Stimulated activated CD4-positive, alpha-beta T cell treated with anti-CD3 and anti-CD28 coated beads, Interleukin-1b, Interleukin-23, amount 100 ng/mL, for 1 hour (primary cell): ENCODE measurements at regions not wholly inside any gene's neighbourhood (a gene's known extent, or its start where the extent isn't known, plus 50 kb on each side); places are given as distances from the start of the nearest gene placed in this dataset.

Experiments used
- DNase-seq, 2 donors: peaks; one replicate each; pipeline ENCODE4 v3.0.0-alpha.2; 2020; ENCODE audit warnings: low read depth in 2 of 2

DNA sequence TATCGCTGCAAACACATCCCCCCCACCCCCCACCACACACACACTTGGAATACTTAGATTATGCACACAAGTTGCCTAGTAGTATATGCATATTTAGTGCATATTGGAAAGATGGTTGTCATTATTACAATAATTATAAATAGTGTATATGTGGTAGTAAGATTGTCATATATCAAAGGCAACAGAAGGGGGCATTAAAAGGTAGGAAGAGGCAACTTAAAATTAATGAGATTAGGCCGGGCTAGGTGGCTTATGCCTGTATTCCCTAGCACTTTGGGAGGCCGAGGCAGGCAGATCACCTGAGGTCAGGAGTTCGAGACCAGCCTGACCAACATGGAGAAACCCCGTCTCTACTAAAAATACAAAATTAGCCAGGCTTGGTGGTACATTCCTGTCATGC, 52.1 kb downstream of the GSC start:
- DNase-seq, result no peak

DNA sequence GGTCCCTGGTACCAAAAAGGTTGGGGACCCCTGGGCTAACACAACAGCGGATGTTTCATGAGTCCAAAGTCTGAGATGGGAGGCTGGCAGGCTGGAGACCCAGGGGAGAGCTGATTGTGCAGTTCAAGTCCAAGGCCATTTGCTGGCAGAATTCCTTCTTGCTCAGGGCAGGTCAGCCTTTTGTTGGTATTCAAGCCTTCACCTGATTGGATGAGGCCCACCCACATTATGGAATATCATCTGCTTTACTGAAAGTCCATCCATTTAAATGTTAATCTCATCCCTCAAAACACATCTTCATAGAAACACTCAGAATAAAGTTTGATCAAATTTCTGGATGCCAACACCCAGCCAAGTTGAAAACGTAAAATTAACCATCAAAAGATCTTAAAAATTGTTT, 52.9 kb downstream of the GSC start:
- no peak for DNase-seq

DNA sequence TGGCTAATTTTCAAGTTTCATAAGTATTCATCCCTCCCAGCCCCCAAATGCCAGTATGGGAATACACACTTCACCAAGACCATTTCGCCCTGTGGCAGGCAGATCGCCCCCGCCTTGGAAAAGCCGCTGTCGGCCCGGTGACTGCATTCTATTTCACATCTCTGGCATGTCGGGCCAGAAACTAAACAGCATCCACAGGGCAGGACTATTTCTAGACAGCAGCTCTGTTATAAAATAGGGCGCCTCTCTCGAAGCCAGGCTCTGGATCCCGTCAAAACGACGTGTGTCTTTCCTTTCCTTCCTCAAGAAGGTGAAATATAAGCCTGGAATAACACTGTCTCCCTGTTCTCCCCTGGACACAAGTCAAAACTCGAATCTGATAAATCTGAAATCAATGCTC, 56.8 kb downstream of the GSC start:
- DNase-seq, result no peak

DNA sequence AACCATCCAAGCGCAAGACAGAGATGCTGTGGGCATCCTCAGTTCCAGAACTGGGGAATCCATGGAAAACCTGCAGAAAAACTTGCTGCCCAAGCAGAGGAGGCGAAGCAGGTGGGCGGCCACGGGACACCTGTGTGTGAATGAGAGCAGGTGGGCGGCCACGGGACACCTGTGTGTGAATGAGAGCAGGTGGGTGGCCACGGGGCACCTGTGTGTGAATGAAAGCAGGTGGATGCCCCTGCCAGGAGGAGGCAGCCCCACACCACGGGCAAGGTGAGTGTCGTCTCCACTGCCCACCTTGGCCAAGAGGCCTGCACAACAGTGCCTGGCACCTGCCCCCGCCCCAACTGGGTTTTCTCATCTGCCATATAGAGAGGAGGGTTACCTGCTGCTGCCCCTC, 59.2 kb downstream of the GSC start:
- DNase-seq, result no peak

DNA sequence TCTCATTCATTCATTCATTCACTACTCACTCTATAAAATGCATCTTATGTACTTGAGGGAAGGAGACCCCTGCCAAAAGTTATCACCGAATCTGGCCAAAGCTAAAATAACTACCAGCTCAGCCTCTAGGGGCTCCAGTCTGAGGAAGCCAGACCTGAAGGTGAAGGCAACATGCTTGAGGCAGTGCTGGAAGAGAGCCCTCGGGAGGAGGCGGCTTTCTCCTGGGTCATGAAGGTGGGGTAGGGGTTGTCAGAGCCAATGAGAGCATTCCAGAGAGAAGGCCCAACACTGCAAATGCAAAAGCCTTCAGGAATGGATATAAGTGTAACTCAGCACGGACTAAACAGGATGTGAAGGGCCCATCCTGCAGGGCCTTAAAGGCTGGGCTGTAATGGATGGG, 62.4 kb downstream of the GSC start:
- no peak for DNase-seq

DNA sequence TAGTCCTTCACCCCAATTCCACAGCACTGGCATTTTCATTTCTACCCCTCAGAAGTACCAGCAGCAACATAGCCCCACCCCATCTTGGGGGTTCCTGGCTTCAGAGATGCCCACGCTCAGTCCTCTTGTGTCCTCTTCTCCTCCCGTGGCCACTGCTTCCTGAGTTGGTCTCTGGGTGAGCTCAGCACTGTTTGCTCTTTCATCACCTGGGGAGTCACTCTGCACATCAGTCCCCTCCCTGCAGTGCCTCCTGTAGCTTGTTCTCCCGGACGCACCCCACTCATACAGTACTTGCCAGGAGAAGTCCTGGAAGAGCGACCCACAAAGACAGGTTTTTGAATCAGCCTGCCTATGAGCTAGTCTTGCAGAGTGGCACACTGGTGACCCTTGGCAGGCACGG, 63.8 kb downstream of the GSC start:
- DNase-seq, result no peak

DNA sequence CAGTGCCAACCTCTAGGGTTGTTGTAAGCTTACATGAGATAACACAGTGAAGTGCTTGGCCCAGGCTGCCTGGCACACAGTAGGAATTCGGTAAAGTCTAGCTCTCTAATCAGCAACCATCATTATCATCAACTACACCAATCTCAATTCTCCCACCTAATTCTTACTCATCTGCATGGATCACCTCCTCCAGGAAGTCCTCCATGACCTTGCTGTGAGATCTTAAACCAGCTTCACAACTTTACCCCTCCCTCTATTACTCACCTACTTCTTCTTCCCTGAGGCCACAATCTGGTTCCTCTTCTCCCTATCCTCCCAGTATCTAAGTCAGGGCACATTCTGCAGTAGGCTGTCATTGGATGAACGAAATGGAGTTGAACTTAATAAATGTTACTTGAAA, 67.3 kb downstream of the GSC start:
- no peak for DNase-seq

DNA sequence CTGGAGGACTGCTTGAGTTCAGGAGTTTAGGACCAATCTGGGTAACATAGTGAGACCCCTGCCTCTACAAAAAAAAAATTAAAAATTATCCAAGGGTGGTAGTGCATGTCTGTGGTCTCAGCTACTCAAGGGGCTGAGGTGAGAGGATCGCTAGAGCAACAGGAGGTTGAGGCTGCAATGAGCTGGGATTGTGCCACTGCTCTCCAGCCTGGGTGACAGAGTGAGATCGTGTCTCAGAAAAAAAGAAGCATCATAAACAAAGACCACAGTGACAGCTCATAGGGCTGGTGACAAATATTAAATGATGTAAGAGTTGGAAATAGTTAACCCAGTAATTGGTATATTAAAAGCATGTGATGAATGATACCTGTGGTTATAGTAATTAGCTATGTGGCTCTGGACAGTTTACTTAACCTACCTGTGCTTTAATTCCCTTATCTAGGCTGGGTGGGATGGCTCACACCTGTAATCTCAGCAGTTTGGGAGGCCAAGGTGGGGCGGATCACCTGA, 68.0 kb downstream of the GSC start:
- DNase-seq, result no peak

DNA sequence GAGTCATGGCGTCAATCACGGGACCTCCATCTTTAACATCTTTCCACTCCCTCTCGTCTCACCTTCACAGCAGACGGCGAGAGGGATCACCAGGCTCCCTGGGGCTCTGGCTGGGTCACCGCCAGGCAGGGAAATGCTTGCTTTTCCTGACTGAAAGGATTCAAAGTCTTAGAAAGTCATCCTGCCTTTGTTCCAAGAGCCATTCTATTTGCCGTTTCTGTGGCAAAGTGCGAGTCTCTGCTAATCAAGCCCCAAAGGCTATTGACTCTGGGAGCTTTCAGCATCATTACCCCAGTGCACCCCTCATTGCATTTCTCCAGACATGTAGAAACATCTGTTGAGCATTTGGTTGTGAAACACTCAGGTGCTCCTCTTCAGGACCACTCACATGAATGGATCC, 69.6 kb downstream of the GSC start:
- no peak for DNase-seq

DNA sequence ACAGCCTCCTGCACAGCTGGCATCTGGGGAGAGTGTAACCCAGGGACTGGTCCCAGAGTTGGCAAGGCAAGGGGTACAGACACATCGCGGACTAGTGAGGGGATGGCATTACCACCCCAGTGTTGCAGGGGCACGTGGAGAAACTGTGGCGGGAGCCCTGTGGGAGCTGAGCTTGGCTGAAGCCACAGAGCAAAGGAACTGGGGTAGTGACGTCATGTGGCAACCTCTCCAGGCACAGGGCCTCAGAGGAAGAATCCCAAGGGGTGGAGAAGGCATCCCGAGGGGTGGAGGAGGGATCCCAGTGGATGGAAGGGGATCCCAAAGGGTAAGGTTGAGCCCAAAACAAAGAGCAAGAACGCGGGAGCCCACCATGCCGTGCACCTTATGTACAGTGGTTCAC, 70.1 kb downstream of the GSC start:
- DNase-seq, result no peak

DNA sequence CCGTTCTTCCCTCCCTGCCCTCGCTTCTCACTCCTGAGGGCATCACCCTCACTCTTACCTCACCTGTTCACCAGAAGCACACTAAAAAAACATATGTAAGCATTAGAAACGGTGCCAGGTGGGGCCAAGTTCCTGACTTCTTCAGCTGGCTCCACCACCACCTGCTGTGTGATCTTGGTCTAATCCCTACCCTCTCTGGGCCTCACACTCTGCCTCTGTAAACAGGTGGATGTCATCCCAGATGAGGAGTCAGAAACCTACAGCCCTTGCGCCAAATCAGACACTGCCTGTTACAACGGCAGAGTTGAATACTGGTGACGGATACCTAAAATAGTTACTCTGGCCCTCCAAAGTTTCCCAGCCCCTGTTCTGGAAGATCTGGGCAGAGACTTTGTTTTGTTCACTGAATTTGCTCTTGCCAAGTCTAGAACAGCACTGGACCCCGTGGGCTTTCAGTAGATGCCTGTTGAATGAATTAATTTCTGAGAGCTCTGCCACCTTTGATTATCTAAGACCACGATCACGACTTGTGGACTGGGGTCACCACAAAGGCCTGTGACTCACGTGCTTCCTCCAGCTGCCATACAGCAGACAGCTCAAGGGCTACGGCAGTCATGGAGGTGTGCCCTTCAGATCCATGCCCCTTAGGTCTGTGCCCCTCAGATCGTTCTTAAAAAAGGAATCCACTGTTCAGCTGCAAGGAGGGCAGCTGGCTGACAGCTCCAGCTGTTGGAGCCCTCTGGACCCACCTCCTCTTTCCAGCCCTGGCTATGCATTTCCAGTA, 71.9 kb downstream of the GSC start:
- DNase-seq, result no peak

DNA sequence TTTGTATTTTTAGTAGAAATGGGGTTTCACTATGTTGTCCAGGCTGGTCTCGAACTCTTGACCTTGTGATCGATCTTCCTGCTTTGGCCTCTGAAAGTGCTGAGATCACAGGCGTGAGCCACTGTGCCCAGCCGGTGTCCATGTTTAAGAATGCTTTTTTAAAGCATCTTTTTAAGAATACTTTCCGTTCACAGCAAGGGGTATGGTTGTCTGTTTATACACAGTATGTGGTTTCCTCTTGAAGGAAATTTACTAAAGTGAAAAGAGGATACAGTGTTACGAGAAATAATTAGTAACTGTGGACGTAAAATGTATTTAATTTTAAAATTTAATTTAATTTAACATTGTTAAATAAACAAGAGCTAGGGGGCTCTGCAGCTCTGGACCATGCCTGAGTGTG, 73.4 kb downstream of the GSC start:
- DNase-seq, result no peak

DNA sequence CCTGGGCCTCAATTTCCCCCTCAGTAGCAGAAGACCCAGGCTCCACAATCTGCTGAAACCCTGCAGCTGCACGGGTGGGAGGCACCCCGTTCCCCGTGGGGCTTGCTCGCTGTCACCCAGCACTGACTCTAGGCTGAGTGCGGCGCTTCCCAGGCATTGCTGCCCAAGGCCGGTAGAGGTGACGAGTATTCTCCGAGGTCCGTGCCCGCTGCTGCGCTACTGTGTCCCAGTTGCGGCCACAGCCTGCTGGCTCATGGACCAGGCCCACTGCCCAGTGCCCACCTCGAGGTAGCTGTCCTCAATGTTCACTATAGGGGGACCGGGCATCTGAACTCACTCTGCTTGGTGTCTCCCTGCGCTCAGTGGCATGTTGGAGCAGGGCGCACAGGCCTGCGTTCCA, 74.7 kb downstream of the GSC start:
- DNase-seq, result no peak

DNA sequence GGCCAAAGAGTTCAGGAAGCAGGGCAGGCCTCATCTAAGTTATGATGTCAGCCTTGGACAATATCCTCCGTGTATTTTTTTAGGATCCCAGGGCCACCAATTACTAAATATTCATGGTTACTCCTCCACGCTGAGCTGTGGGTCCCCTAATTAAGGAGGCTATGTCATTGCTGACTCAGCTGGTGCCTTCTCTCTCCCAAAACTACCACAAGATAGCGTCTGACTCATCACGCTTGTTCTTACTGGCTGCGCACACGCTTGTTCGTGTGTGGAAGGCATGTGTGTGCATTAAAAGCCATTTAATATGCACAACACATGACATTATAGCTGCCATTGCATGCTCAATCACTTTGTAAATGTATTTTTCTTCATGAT, 78.3 kb downstream of the GSC start:
- DNase-seq, result no peak

DNA sequence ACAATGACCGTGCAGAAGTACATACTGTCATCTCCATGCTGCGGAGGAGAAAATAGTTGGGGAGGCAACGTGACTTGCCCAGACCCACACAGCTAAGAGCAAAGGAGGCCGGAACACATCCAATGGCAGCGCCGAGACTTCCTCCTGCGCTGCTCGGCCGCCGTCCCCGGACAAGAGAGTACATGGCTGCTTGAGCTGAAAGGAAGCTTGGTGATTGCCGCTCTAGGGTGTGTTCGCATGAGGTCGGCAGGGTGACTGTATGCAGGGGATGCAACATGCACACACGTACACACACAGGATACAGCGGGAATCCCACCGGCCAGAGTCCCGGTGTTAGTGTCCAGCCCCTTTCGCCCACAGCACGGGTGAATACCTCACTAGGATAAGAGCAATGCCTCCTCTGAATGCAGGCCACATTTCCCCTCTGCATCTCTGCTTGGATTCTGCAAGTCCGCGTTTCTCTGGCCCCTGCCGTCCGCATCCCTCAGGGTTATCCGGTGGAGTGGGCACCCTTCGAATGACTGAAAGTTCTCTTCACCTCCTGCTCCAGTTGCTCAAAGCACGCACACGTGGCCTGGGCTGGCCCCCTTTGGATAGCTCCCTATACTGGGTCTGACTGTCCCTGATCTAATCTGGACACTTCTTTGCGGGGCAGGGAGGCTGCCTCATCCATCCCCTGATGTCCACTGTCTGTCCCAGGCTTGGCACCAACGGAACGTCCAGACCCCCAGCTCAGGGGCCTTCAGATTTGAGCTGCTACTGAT, 78.8 kb downstream of the GSC start:
- no peak for DNase-seq

DNA sequence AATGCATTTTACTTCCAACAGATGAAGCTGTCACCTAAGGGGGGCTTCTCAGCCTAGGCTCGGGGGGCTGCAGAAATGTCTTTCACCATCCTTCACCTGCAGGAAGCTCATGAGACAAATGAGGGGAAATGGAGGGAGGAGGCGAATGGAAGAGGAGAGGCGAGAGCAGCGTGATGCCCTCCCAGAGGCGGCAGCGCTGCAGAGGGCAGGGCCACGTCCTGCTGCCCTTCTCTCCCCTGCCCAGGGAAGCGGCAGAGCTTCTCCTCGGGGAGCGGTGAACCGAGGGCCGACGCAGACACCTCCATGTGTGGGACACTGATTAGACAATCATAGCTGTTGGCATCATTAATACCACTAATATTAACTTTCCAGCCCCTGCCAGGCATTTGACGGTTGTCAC, 78.3 kb downstream of the SERPINA3 start:
- no peak for DNase-seq

DNA sequence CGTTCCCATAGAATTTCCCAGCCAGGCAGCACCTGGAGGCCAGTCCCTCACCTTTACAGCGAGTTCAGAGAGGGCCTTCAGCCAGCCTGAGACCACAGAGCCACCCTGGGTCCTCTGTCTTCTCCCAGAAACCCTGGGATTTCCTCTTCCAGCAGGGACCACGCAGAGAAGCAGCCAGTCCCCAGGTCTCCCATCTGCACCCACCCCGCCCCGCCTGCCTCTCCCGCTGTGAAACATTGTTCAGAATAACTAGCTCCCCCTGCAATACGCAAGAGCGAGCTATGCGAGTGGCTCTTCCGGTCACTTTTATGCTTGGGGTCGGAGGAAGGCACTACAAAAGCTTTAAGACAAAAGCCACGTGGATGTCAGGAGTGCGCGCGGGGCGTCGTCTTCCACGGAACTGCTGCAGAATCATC, 77.8 kb downstream of the SERPINA3 start:
- no peak for DNase-seq

DNA sequence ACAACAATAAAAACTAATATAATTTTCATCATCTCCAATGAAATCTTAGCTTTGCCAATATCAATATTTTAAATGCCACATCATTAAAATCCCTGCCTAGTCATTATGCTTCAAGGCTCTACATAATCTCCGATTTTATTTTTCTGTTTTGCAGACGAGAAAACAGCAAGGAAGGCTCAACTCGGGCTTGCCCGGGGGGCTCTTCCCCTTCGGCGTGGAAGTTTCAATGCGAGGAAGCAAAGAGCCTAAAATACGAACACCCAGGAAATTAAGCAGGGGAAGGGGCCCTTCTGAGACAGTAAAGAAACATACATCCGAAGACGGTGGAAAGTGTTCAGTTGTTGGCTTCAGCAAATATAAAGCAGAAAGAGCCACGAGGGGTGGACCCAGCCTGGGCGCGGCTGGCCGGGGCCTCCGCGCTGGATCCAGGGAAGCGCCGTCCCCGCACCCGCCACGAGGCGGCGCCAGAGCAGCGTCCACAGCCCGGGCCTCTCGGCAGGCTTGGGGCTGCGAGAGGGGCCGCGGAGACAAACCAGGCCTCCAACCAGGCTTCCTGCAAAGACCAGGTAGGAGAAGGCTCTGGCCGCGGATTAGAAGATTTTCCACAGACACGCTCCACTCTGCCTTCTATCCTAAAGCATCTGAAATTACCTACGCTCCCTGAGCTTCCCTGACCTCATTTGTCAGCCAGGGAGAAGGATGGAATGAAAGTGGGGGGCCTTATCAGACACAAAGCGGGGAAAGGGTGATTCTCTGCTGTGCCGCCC, 77.2 kb downstream of the SERPINA3 start:
- peak in 1 of 2 donors; percentile 25 for DNase-seq

DNA sequence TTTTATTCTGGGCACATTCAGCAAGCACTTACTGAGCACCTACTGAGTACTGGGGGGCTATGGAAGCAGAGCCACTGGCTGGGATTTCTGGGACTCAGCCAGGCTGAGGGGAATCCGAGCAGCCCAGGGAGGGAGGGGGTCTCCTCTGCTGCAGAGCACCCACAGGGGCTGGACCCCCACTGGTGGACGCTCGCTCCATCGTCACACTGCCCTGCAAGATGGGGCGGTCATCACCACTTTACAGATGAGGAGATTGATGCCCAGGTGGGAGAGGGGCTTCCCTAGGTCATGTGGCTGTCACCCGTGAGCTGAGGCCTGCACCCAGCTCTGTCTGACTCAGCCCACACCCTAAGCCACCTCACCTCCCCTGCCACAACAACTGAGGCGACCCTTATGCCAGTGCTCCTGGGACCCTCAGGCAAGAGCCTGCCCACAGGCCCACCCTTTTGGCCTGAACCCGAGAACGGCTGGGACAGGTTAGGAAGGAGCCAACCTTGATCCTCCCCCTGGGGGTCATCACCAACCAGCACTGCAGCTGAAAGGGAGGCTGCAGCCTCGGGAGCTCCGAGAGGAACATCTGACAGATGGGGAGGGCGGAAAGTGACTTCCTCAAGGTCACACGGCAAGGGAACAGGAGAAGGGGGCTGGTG, 74.4 kb downstream of the SERPINA3 start:
- DNase-seq, result no peak

DNA sequence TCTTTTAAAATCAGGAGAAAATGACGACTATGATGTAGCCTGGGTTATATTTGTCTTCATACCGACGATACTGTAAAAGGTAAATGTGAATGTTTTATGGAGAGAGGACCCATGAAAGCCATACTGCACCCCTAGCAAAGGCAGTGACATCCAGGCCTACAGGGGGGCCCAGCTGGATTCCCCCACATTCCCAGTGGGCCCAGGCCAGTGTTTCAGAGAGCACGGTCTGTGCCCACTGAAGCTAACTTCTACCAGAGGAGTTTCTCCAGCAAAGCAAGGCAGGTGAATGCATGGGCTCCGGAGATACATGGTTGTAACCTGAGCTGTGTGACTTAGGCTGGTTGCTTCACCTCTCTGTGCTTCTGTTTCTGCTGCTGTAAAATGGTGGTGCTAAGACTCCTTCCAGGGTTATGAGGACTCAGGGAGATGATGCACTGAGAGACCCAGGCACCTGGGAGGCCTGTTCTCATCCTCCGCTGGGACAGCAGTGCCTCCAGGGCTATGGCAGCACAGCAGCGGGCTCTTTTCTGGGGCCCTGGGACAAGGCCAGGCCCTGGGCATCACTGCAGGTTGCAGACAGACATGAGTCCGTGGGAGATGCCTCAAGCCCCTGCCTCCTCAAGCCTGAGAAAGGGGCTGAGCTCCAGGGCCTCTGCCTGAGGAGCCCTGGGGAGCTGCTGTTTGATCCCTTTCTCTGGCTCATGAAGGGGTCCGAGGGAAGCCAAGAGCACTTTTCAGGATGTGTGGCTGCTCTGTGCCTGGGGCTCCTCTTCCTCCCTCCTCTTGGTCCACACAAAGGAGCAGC, 73.7 kb downstream of the SERPINA3 start:
- DNase-seq, result no peak

DNA sequence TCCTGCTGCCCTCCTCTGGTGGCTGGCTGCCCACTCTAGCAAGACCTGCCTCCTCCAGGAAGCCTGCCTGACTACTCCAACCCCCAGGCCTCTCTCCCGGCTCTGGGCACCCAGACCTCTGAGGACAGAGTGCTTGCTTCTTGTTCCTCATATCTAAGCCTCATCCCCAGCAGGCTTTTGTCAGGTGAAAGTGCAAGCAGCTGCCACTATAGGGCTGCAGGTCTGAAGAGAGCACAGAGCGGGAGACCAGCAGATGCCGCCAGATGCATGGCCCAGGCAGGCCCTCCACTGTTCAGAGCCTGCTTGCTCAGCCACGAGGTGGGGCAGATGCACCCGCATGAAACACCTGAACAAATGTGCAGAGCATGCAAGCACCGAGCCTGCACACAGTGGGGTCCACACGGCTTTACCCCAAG, 73.0 kb downstream of the SERPINA3 start:
- no peak for DNase-seq
